ENCODE measurements at regions not wholly inside any gene's neighbourhood (a gene's known extent, or its start where the extent isn't known, plus 50 kb on each side); places are given as distances from the start of the nearest gene placed in this dataset.
"Not testable (repeated sequence)": the region's sequence is repeated elsewhere in the genome, so short reads cannot be mapped to it uniquely, and the experiment has no call there.

DNA sequence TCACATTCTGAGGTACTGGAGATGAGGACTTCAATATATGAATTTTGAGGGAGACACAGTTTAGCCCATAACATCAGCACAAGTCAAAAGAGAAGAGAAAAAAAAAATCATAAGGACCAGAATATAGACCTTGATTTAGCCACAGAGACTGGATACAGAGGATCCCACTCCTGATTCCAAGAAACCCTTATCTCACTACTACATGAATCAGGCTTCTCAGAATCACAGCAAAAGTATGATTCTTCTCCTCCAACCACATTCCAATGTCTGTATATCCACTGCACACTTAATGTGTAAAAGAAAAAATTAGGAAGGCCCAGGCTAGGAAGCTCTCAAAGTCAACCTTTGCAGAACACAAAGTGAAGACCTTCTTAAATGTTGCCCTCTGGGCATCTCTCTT lies 610.9 kb downstream of the DTWD2 start:
- ATAC-seq (ENCODE audit: low read depth), result no peak
- no peaks in the 10 kb centered on the region for H3K4me1 Mint-ChIP-seq
- H3K27me3 Mint-ChIP-seq, result no peaks in the 10 kb centered on the region
- DNase-seq, result no peak
- POLR2A ChIA-PET, result no interaction called here
- no peaks in the 10 kb centered on the region for H3K9me3 Mint-ChIP-seq
- H3K27ac Mint-ChIP-seq, result no peak overlapping the region
- H3K36me3 Mint-ChIP-seq, result no peaks in the 10 kb centered on the region
- H3K4me3 Mint-ChIP-seq, result no peak overlapping the region

DNA sequence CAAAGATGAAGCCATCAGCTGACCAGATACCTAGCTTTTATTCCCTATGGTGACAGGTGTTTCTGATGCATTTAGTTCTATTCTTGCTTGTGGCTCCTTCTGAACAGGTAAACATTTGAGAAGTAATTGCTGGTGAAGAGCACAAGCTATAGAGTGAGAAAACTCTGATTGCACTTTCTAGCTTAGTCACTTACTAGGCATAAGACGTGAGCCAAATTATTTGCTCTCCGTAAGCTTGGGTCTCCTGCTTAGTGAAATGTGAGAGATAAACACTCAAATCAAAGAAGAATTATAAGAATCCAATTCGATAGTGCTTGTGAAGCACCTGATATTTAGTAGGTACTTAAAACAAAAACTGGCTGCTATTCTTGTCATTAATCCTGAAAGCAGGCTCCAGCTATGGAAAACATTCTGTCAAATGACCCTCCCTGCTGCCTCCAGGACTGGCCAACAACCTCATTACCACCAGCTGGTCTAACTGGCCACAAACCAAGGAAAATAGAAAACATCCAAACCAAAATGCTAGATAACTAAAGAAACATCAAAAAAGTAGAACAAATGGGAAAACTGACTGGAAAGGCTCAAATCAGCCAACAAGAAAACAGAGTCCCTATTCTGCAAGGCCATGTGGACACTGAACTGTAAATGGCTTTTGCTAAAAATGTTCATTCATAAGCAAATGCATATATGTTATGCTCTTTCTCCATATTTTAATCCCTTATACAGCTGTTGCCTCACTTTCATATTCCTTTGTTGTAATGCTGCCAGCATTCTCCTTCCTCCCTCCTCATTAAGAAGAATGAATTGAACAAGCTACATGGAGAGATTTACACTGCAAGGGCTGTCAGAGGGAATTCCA lies 616.1 kb downstream of the DTWD2 start:
- ATAC-seq (ENCODE audit: low read depth), result no peak
- no peaks in the 10 kb centered on the region for H3K4me1 Mint-ChIP-seq
- DNase-seq, result no peak
- no peak overlapping the region for H3K4me3 Mint-ChIP-seq
- H3K9me3 Mint-ChIP-seq, result no peaks in the 10 kb centered on the region
- no peaks in the 10 kb centered on the region for H3K36me3 Mint-ChIP-seq
- no peaks in the 10 kb centered on the region for H3K27me3 Mint-ChIP-seq
- POLR2A ChIA-PET, result no interaction called here
- no peak overlapping the region for H3K27ac Mint-ChIP-seq

DNA sequence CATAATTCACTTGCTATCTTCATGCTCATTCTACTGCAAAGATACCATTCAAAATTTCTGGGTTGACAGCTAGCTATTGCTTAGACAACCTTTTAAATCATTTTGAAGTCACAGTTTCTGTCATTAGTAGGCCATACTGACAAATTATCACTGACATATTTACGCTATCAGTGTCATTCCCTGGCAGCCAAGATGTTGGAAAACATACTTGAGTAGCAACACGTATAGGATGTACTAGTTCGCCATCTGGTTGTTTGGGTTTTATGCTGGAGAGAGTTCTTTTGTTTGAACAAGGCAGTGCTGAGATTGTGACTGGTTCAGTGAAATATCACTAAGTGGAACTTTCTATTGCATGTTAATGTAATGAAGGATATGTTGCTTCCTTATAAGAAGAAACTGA lies 621.9 kb downstream of the DTWD2 start:
- Mint-ChIP-seq H3K4me3 (no peak overlapping the region), H3K27ac (no peak overlapping the region), H3K4me1 (no peaks in the 10 kb centered on the region), H3K27me3 (no peaks in the 10 kb centered on the region), H3K36me3 (no peaks in the 10 kb centered on the region), H3K9me3 (peaks cover 3% of the 10 kb centered on the region)
- ATAC-seq (ENCODE audit: low read depth) (no peak), DNase-seq (no peak)
- POLR2A ChIA-PET, result no interaction called here

DNA sequence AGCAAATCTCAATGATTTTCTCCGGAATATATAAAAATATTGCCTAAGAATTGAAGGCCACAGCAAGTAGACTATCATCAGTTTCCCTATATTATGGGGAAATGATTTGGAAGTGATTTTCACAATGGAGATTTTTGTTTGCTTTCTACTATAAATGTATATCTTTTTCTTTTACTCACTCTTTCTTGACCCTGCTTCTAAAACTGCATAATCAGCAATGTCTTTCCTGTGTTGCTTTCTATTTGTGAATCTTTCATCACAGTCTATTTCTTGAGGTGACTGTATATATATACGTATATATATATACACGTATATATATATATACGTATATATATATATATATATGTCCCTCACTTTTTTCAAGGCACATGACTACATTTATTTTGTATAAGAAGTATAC lies 622.6 kb downstream of the DTWD2 start:
- Mint-ChIP-seq H3K36me3 (no peaks in the 10 kb centered on the region), H3K4me3 (no peak overlapping the region), H3K27ac (no peak overlapping the region), H3K27me3 (no peaks in the 10 kb centered on the region), H3K9me3 (peaks cover 3% of the 10 kb centered on the region), H3K4me1 (no peaks in the 10 kb centered on the region)
- DNase-seq (no peak), ATAC-seq (ENCODE audit: low read depth) (no peak)
- POLR2A ChIA-PET, result no interaction called here

DNA sequence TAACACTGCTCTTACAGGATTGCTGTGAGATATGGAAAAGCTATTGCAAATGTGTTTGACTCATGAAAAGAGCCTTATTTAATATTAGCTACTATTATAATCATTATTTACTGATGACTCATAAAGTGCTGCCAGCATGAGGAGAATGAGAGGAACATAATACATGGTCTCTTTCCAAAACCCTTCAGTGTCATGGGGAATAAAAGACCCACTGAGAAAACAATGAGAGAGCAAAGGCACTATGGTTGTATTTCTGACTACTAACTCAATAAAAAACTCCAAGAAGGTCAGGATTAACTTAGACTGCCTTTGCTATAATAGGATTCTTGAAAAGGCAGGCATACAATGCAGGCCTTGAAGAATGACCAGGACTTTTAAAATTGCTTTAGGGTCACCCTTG lies 633.5 kb downstream of the DTWD2 start:
- POLR2A ChIA-PET, result no interaction called here
- H3K27me3 Mint-ChIP-seq, result no peaks in the 10 kb centered on the region
- H3K4me1 Mint-ChIP-seq, result no peaks in the 10 kb centered on the region
- H3K9me3 Mint-ChIP-seq, result no peaks in the 10 kb centered on the region
- no peak for ATAC-seq (ENCODE audit: low read depth)
- DNase-seq, result no peak
- no peak overlapping the region for H3K4me3 Mint-ChIP-seq
- no peak overlapping the region for H3K27ac Mint-ChIP-seq
- no peaks in the 10 kb centered on the region for H3K36me3 Mint-ChIP-seq

DNA sequence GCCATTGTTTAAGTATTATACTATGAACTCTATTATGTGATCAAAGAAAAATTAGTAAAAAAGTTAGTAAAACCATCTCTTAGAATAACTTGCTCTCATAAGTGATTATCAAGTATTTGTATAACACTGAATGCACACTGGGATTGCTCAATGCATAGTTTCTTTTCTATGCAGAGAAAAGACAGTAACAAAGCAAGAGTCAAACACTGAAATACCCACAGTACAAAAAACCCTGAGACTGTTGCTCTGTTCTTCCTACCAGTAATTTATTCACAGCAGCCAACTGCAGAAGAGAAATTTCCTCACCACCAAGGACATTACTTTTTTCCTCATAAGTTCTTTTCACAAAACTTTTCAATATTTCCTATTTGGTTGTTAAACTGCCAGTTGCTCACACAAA lies 634.4 kb downstream of the DTWD2 start:
- H3K9me3 Mint-ChIP-seq, result no peaks in the 10 kb centered on the region
- H3K36me3 Mint-ChIP-seq, result no peaks in the 10 kb centered on the region
- ATAC-seq (ENCODE audit: low read depth) (no peak), DNase-seq (no peak)
- no peaks in the 10 kb centered on the region for H3K27me3 Mint-ChIP-seq
- H3K4me3 Mint-ChIP-seq, result no peak overlapping the region
- POLR2A ChIA-PET, result no interaction called here
- no peak overlapping the region for H3K27ac Mint-ChIP-seq
- H3K4me1 Mint-ChIP-seq, result no peaks in the 10 kb centered on the region

DNA sequence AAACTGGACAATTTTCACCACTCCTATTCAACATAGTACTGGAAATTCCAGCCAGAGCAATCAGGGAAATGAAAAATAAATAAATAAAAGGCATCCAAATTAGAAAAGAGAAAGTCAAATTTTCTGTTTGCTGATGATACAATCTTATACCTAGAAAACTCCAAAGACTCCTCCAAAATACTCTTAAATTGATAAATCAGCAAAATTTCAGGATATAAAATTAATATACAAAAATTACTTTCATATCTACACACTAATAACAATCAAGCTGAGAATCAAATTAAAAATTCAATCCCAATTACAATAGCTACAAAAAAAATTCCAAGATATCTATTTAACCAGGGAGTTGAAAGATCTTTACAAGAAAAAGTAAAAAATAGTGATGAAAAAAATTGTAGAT lies 651.9 kb downstream of the DTWD2 start:
- Mint-ChIP-seq H3K4me1 (no peaks in the 10 kb centered on the region), H3K36me3 (no peaks in the 10 kb centered on the region), H3K9me3 (peaks cover 2% of the 10 kb centered on the region), H3K4me3 (no peak overlapping the region), H3K27me3 (no peaks in the 10 kb centered on the region), H3K27ac (no peak overlapping the region)
- no peak for ATAC-seq (ENCODE audit: low read depth)
- no peak for DNase-seq
- POLR2A ChIA-PET, result no interaction called here

DNA sequence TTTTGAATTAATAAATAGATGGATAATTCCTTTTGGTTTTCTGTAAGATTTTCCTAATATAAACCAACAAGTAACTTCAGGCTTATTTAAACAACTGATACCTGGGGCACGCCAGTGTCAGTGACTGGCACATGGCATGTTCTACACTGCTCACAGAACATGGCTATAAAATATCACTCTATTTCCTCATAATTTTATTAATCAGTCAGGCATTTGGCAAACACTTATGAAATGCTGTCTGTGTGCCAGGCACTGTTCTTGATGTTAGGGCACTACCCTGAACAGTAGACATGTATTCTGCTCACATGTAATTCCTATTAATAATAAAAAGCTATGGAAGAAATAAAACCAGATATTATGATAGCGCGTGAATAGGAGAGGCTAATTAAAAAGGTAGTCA lies 661.0 kb downstream of the DTWD2 start:
- H3K4me3 Mint-ChIP-seq, result no peak overlapping the region
- H3K27ac Mint-ChIP-seq, result no peak overlapping the region
- H3K9me3 Mint-ChIP-seq, result peaks cover 3% of the 10 kb centered on the region
- ATAC-seq (ENCODE audit: low read depth) (no peak), DNase-seq (no peak)
- no peaks in the 10 kb centered on the region for H3K27me3 Mint-ChIP-seq
- POLR2A ChIA-PET, result no interaction called here
- H3K36me3 Mint-ChIP-seq, result no peaks in the 10 kb centered on the region
- H3K4me1 Mint-ChIP-seq, result no peaks in the 10 kb centered on the region

DNA sequence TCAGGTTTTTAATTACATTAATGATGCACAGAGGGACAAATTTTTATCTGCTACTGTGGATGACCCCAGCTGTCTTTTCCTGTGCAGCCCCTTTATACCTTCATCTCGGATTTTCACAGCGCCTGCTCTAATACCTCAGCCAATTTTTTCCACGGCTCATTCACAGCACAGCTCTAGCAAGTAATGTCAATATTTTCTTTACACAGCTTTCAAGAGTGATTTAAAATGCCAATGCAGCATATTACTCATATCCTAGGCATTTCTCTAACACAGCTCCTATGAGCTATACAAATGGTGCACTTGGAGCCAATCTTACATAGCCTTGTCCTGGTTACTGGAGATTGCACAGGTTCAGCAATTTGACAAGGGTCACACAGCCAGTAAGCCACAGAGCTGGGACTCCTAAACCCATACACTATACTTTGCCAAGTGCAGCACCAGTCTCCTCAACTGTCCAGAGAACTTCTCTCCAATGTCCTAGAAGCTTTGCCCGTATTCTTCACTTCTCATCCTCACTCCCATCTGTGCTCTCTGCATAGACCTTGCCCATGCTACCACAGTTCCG lies 661.8 kb downstream of the DTWD2 start:
- H3K4me3 Mint-ChIP-seq, result no peak overlapping the region
- POLR2A ChIA-PET, result no interaction called here
- H3K27ac Mint-ChIP-seq, result no peak overlapping the region
- no peaks in the 10 kb centered on the region for H3K4me1 Mint-ChIP-seq
- DNase-seq, result no peak
- ATAC-seq (ENCODE audit: low read depth), result no peak
- H3K27me3 Mint-ChIP-seq, result no peaks in the 10 kb centered on the region
- H3K36me3 Mint-ChIP-seq, result no peaks in the 10 kb centered on the region
- peaks cover 3% of the 10 kb centered on the region for H3K9me3 Mint-ChIP-seq

DNA sequence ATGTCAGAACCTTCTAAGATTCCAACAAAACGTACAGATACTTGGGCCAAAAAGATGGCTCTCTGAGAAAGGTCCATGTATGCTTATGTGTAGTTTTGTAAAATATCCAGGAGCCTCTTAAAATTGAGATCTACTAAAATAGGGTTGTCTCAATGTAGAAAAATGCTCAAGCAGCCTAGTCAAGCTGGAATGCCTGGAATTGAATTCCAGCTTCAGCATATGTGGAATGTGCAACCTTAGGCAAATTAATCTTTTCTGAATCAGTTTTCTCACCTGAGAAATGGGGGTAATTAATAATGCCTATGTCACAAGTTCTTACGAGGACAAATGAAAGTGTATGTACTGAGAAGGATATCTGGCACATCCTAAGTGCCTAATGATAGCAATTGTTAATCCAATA lies 662.4 kb downstream of the DTWD2 start:
- POLR2A ChIA-PET, result no interaction called here
- H3K9me3 Mint-ChIP-seq, result peaks cover 3% of the 10 kb centered on the region
- no peaks in the 10 kb centered on the region for H3K4me1 Mint-ChIP-seq
- no peaks in the 10 kb centered on the region for H3K36me3 Mint-ChIP-seq
- H3K27me3 Mint-ChIP-seq, result no peaks in the 10 kb centered on the region
- no peak overlapping the region for H3K4me3 Mint-ChIP-seq
- no peak for DNase-seq
- no peak overlapping the region for H3K27ac Mint-ChIP-seq
- ATAC-seq (ENCODE audit: low read depth), result no peak

DNA sequence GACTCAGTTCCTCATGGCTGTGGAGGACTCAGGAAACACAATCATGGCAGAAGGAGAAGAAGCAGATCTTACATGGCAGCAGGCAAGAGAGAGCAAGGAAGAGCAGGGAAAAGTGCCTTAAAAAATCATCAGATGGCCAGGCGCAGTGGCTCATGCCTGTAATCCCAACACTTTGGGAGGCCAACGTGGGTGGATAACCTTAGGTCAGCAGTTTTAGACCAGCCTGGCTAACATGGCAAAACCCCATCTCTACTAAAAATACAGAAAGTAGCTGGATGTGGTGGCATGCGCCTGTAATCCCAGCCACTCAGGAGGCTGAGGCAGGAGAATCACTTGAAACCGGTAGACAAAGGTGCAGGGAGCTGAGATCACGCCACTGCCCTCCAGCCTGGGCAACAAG lies 664.6 kb downstream of the DTWD2 start:
- H3K36me3 Mint-ChIP-seq; H3K27ac Mint-ChIP-seq; H3K4me3 Mint-ChIP-seq; POLR2A ChIA-PET; ATAC-seq (ENCODE audit: low read depth); H3K4me1 Mint-ChIP-seq; H3K9me3 Mint-ChIP-seq; H3K27me3 Mint-ChIP-seq; DNase-seq: not testable (repeated sequence)

DNA sequence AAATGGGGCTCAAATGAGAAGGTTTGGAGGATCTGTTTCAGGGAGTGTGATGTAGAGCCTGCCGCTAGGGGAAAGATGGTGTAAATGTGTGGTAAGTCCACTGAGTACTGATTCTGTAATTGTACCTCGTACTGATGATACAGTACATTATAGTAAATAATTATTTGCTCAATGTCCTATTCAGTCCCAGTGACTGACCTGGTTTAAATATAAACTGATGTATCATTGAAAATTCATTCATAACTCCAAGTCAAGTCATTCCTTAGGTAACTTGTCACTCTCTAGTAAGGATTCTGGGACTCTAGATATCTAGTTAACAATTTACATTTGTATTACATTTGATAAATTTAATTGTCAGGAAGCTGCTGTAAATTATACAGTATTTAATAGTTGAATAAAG lies 667.3 kb downstream of the DTWD2 start:
- DNase-seq (no peak), ATAC-seq (ENCODE audit: low read depth) (no peak)
- H3K27ac Mint-ChIP-seq, result no peak overlapping the region
- no peaks in the 10 kb centered on the region for H3K4me1 Mint-ChIP-seq
- H3K27me3 Mint-ChIP-seq, result no peaks in the 10 kb centered on the region
- peaks cover 6% of the 10 kb centered on the region for H3K9me3 Mint-ChIP-seq
- H3K4me3 Mint-ChIP-seq, result no peak overlapping the region
- POLR2A ChIA-PET, result no interaction called here
- H3K36me3 Mint-ChIP-seq, result no peaks in the 10 kb centered on the region

DNA sequence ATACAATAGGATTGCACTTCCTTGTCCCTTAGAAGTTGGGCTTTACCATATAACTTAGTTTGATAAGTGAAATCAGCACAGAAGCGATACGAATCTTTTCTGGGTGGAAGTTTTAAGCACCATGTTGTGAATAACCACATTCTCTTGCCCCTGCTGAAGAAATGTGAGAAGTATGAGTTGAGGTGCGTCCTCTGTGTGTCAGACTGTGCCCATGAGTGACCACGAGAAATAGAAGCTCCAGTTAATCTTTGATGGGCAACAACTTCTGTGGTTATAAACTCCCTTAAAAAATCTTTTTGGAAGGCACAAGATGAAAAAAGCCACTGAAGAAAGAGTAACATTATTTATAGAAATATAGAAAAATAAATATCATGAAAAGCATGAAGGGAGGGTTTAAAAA lies 668.2 kb downstream of the DTWD2 start:
- peaks cover 6% of the 10 kb centered on the region for H3K9me3 Mint-ChIP-seq
- no peaks in the 10 kb centered on the region for H3K4me1 Mint-ChIP-seq
- POLR2A ChIA-PET, result no interaction called here

DNA sequence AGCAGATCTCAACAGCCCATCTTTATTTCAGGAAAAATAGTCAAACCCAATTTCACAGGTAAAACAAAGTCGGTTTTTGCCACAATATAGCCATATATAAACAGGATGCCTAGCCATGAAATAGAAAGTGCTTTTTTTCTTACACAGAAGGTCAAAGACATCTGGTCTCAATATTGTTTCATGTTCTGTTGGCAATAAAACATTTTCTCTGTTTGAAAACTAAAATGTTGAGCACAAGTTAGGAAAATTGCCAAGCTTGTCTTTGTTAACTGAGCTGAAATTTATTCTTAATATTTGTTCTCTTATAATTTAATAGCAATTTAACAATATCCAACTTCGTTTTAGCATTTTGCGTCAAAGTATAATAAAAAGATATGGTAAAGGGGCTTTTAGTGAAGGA lies 673.4 kb downstream of the DTWD2 start:
- Mint-ChIP-seq H3K9me3 (peaks cover 3% of the 10 kb centered on the region), H3K27me3 (no peaks in the 10 kb centered on the region), H3K36me3 (no peaks in the 10 kb centered on the region), H3K4me1 (no peaks in the 10 kb centered on the region), H3K27ac (no peak overlapping the region), H3K4me3 (no peak overlapping the region)
- POLR2A ChIA-PET, result no interaction called here
- DNase-seq (no peak), ATAC-seq (ENCODE audit: low read depth) (no peak)

More for the DNA sequence above, 668.2 kb downstream of the DTWD2 start:
- DNase-seq, result no peak
- H3K4me3 Mint-ChIP-seq, result no peak overlapping the region
- no peaks in the 10 kb centered on the region for H3K36me3 Mint-ChIP-seq
- H3K27me3 Mint-ChIP-seq, result no peaks in the 10 kb centered on the region
- no peak overlapping the region for H3K27ac Mint-ChIP-seq
- ATAC-seq (ENCODE audit: low read depth), result no peak
